RWPE2 (cell line): ENCODE measurements at regions not wholly inside any gene's neighbourhood (a gene's known extent, or its start where the extent isn't known, plus 50 kb on each side); places are given as distances from the start of the nearest gene placed in this dataset.

Experiments
- ATAC-seq: fragments of 200-7000 bp; cut with Tn5 transposase; 3 replicates; pipeline ENCODE4 v1.9.1; 2021; ENCODE audit warnings: low read depth
- DNase-seq: peaks from one replicate; pipeline ENCODE4 v3.0.0-alpha.2; 2020; ENCODE audit warnings: low spot score
- H3K27ac ChIP-seq: fragments of 450-650 bp; 2 replicates; pipeline ENCODE4 v1.5.1; 2017; ENCODE audit warnings: mild to moderate bottlenecking; ENCODE audit not compliant: poor library complexity, severe bottlenecking
- H3K27me3 ChIP-seq: fragments of 250-450 bp; sonication (Bioruptor Pico); 2 replicates; pipeline ENCODE4 v1.5.1; 2021; ENCODE audit warnings: mild to moderate bottlenecking, moderate library complexity; ENCODE audit not compliant: insufficient read depth, poor library complexity, severe bottlenecking
- H3K36me3 ChIP-seq: fragments of 250-450 bp; sonication (Bioruptor Pico); 2 replicates; pipeline ENCODE4 v1.5.1; 2020; ENCODE audit warnings: low read depth, mild to moderate bottlenecking, moderate library complexity
- H3K4me1 ChIP-seq: fragments of 250-450 bp; sonication (Bioruptor Pico); 2 replicates; pipeline ENCODE4 v1.5.1; 2021; ENCODE audit warnings: mild to moderate bottlenecking, moderate library complexity; ENCODE audit not compliant: insufficient read depth, poor library complexity, severe bottlenecking
- H3K4me3 ChIP-seq: fragments of 250-450 bp; sonication (Bioruptor Pico); 2 replicates; pipeline ENCODE4 v1.5.1; 2021; ENCODE audit warnings: mild to moderate bottlenecking, moderate library complexity; ENCODE audit not compliant: severe bottlenecking
- H3K9me3 ChIP-seq: fragments of 250-450 bp; sonication (Bioruptor Pico); 2 replicates; pipeline ENCODE4 v1.5.1; 2021; ENCODE audit warnings: mild to moderate bottlenecking, moderate library complexity; ENCODE audit not compliant: severe bottlenecking
- CTCF ChIP-seq: fragments of 450-650 bp; IDR thresholded peaks from one replicate; pipeline ENCODE4 v1.5.1; 2017; ENCODE audit warnings: mild to moderate bottlenecking, moderate library complexity; ENCODE audit not compliant: poor library complexity, severe bottlenecking

GRCh38 chr12:91620992-91621391, 438.4 kb upstream of the DCN start:
- H3K4me3 ChIP-seq = no peak overlapping the region
- H3K27me3 ChIP-seq = no peaks in the 10 kb centered on the region
- H3K27ac ChIP-seq = no peak overlapping the region
- H3K36me3 ChIP-seq = no peaks in the 10 kb centered on the region
- no peaks in the 10 kb centered on the region for H3K9me3 ChIP-seq
- DNase-seq (no peak), ATAC-seq (no peak)
- TF ChIP-seq CTCF = no peak
- peaks cover 10% of the 10 kb centered on the region for H3K4me1 ChIP-seq

- H3K27me3 ChIP-seq = no peaks in the 10 kb centered on the region
- no peaks in the 10 kb centered on the region for H3K9me3 ChIP-seq
- no peaks in the 10 kb centered on the region for H3K36me3 ChIP-seq
- H3K4me3 ChIP-seq = no peak overlapping the region
- peaks cover 10% of the 10 kb centered on the region for H3K4me1 ChIP-seq
- ATAC-seq (no peak), DNase-seq (no peak)
- no peak overlapping the region for H3K27ac ChIP-seq
- TF ChIP-seq CTCF = no peak
These were observed 437.8 kb upstream of the DCN start for GRCh38 chr12:91620422-91620821.

GRCh38 chr12:91618281-91618680, 435.7 kb upstream of the DCN start:
- H3K4me3 ChIP-seq = no peak overlapping the region
- H3K36me3 ChIP-seq = no peaks in the 10 kb centered on the region
- no peaks in the 10 kb centered on the region for H3K9me3 ChIP-seq
- no peak for ATAC-seq
- TF ChIP-seq CTCF = no peak
- no peaks in the 10 kb centered on the region for H3K27me3 ChIP-seq
- H3K27ac ChIP-seq = peak overlapping the region; percentile 31
- peaks cover 10% of the 10 kb centered on the region for H3K4me1 ChIP-seq
- no peak for DNase-seq

GRCh38 chr12:91617818-91618217, 435.2 kb upstream of the DCN start:
- H3K27ac ChIP-seq = peak overlapping the region; percentile 31
- TF ChIP-seq CTCF = no peak
- ATAC-seq (no peak), DNase-seq (no peak)
- H3K4me1 ChIP-seq = peaks cover 10% of the 10 kb centered on the region
- H3K4me3 ChIP-seq = no peak overlapping the region
- H3K36me3 ChIP-seq = no peaks in the 10 kb centered on the region
- H3K9me3 ChIP-seq = no peaks in the 10 kb centered on the region
- H3K27me3 ChIP-seq = no peaks in the 10 kb centered on the region

GRCh38 chr12:91616416-91616815, 433.8 kb upstream of the DCN start:
- Histone ChIP-seq H3K27me3 (no peaks in the 10 kb centered on the region), H3K9me3 (no peaks in the 10 kb centered on the region), H3K4me3 (no peak overlapping the region), H3K4me1 (peaks cover 10% of the 10 kb centered on the region), H3K36me3 (no peaks in the 10 kb centered on the region), H3K27ac (no peak overlapping the region)
- no peak for TF ChIP-seq CTCF
- no peak for DNase-seq
- ATAC-seq = no peak
